ENCODE measurements at regions not wholly inside any gene's neighbourhood (a gene's known extent, or its start where the extent isn't known, plus 50 kb on each side); places are given as distances from the start of the nearest gene placed in this dataset.

GRCh38 chr13:106220211-106220610, 315.3 kb downstream of the EFNB2 start:
- TF ChIP-seq, protein P1, sequence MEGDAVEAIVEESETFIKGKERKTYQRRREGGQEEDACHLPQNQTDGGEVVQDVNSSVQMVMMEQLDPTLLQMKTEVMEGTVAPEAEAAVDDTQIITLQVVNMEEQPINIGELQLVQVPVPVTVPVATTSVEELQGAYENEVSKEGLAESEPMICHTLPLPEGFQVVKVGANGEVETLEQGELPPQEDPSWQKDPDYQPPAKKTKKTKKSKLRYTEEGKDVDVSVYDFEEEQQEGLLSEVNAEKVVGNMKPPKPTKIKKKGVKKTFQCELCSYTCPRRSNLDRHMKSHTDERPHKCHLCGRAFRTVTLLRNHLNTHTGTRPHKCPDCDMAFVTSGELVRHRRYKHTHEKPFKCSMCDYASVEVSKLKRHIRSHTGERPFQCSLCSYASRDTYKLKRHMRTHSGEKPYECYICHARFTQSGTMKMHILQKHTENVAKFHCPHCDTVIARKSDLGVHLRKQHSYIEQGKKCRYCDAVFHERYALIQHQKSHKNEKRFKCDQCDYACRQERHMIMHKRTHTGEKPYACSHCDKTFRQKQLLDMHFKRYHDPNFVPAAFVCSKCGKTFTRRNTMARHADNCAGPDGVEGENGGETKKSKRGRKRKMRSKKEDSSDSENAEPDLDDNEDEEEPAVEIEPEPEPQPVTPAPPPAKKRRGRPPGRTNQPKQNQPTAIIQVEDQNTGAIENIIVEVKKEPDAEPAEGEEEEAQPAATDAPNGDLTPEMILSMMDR (IDR thresholded peaks at IDR 0.05), result no peak

DNA sequence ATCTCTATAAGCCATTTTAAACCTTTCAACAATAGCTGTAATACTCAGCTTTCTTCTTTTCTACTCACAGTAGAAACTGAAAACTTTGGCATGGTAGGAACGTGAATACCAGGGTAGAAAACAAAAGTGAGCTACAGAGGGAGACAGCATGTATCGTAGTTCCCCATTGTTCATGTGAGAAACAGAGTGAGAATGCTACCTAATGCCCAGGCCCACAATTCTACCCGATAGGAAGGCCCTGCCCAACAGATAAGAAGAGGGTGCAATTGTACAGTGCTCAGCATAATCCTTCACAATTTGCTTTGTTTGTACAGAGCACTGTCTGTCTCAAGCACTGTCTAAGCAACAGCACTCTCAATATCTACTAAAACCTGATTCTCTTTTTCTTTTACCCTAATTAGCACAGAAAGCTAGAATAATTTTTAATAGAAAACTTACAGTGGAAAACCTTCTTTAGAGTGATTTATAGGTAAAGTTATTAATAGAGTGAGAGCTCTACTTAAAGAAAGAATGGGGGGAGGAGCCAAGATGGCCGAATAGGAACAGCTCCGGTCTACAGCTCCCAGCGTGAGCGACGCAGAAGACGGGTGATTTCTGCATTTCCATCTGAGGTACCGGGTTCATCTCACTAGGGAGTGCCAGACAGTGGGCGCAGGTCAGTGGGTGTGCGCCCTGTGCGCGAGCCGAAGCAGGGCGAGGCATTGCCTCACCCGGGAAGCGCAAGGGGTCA, 322.3 kb downstream of the EFNB2 start:
- Histone ChIP-seq H3K27ac (no peak overlapping the region), H3K4me1 (no peaks in the 10 kb centered on the region), H3K36me3 (no peaks in the 10 kb centered on the region), H3K9me3 (no peaks in the 10 kb centered on the region), H3K4me3 (no peak overlapping the region), H3K27me3 (no peaks in the 10 kb centered on the region)
- TF ChIP-seq, protein P1 (IDR thresholded peaks at IDR 0.05), result no peak
- no peak for DNase-seq (ENCODE audit: low spot score)

More at GRCh38 chr13:106220211-106220610, 315.3 kb downstream of the EFNB2 start:
- no peaks in the 10 kb centered on the region for H3K27me3 ChIP-seq
- no peaks in the 10 kb centered on the region for H3K9me3 ChIP-seq
- H3K36me3 ChIP-seq, result no peaks in the 10 kb centered on the region
- no peaks in the 10 kb centered on the region for H3K4me1 ChIP-seq
- H3K4me3 ChIP-seq, result no peak overlapping the region
- no peak overlapping the region for H3K27ac ChIP-seq
- DNase-seq (ENCODE audit: low spot score), result no peak

GRCh38 chr13:106212386-106213010, 323.0 kb downstream of the EFNB2 start:
- Histone ChIP-seq H3K36me3 (no peaks in the 10 kb centered on the region), H3K27me3 (no peaks in the 10 kb centered on the region), H3K4me1 (no peaks in the 10 kb centered on the region), H3K4me3 (no peak overlapping the region), H3K9me3 (no peaks in the 10 kb centered on the region), H3K27ac (no peak overlapping the region)
- DNase-seq (ENCODE audit: low spot score), result no peak
- TF ChIP-seq, protein P1 (IDR thresholded peaks at IDR 0.05), result no peak

- Histone ChIP-seq H3K4me3 (no peak overlapping the region), H3K27ac (no peak overlapping the region), H3K27me3 (no peaks in the 10 kb centered on the region), H3K4me1 (no peaks in the 10 kb centered on the region), H3K36me3 (no peaks in the 10 kb centered on the region), H3K9me3 (no peaks in the 10 kb centered on the region)
- DNase-seq (ENCODE audit: low spot score), result no peak
- TF ChIP-seq, protein P1 (IDR thresholded peaks at IDR 0.05), result no peak
These were observed 325.1 kb downstream of the EFNB2 start for GRCh38 chr13:106210324-106210723.

- no peak for DNase-seq (ENCODE audit: low spot score)
- no peaks in the 10 kb centered on the region for H3K9me3 ChIP-seq
- TF ChIP-seq, protein P1 (IDR thresholded peaks at IDR 0.05), result no peak
- no peaks in the 10 kb centered on the region for H3K4me1 ChIP-seq
- no peak overlapping the region for H3K27ac ChIP-seq
- no peaks in the 10 kb centered on the region for H3K36me3 ChIP-seq
- no peak overlapping the region for H3K4me3 ChIP-seq
- H3K27me3 ChIP-seq, result no peaks in the 10 kb centered on the region
These were observed 329.6 kb downstream of the EFNB2 start for GRCh38 chr13:106205871-106206270.

Data from right atrium auricular region (tissue), 2 donors.